ENCODE measurements at regions not wholly inside any gene's neighbourhood (a gene's known extent, or its start where the extent isn't known, plus 50 kb on each side); places are given as distances from the start of the nearest gene placed in this dataset.

DNA sequence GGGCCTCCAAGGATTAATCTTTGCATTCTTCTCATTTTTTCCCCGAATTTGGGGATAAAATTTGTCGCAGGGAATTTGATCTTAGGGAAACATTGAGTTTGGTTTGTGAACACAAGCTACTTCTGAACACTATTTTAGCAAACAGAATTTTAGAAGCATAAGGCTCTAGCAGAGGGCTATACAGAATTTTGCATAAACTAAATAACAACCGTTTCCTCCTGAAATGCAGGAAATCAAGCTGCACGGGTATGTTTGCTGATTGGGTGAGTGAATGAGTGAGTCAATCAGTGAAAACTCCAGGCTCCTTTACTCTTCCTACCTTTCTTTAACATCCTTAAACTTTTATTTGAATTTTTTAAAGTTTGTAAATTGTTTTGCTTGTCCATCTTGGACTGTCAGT lies 81.3 kb upstream of the GNAO1 start:
- intact Hi-C loops (cut with micrococcal nuclease): no loop called here
- DNase-seq: no peak

DNA sequence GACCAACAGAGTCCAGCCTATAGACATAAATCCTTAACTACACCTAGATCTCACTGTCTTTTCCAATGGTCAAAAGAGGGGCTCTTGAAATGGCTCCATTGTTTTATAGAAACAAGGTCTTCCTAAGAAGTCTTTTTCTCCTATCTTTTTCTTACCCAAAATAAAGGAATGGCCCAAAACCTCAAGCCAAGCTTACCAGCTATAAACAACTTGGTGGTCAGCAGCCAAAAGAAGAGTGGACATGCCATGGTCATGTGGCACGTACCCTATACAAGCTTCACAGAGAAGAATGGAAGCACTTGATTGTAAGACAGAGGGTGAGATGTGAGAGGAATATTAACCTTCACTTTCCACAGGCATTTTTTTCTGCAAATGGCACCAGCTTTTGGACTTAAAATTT lies 82.1 kb upstream of the GNAO1 start:
- no peak for DNase-seq
- no peaks in the 10 kb centered on the region for H3K9me3 Mint-ChIP-seq
- no peak overlapping the region for H3K4me3 Mint-ChIP-seq
- ChIA-PET POLR2A (no interaction called here), CTCF (interaction anchor here (1.2 kb wide), 1 partner anchor 95 kb away, joined by 3 read pairs; no protein-coding TSS in a partner anchor)
- no peaks in the 10 kb centered on the region for H3K4me1 Mint-ChIP-seq (ENCODE audit: low read depth)
- H3K27ac Mint-ChIP-seq: no peak overlapping the region
- no peaks in the 10 kb centered on the region for H3K27me3 Mint-ChIP-seq
- intact Hi-C loops (cut with micrococcal nuclease): no loop called here
- no peaks in the 10 kb centered on the region for H3K36me3 Mint-ChIP-seq

More for the DNA sequence above, 81.3 kb upstream of the GNAO1 start:
- H3K36me3 Mint-ChIP-seq: no peaks in the 10 kb centered on the region
- no peaks in the 10 kb centered on the region for H3K9me3 Mint-ChIP-seq
- no peak overlapping the region for H3K27ac Mint-ChIP-seq
- ChIA-PET POLR2A (no interaction called here), CTCF (no interaction called here)
- H3K27me3 Mint-ChIP-seq: no peaks in the 10 kb centered on the region
- no peak overlapping the region for H3K4me3 Mint-ChIP-seq
- H3K4me1 Mint-ChIP-seq (ENCODE audit: low read depth): no peaks in the 10 kb centered on the region

DNA sequence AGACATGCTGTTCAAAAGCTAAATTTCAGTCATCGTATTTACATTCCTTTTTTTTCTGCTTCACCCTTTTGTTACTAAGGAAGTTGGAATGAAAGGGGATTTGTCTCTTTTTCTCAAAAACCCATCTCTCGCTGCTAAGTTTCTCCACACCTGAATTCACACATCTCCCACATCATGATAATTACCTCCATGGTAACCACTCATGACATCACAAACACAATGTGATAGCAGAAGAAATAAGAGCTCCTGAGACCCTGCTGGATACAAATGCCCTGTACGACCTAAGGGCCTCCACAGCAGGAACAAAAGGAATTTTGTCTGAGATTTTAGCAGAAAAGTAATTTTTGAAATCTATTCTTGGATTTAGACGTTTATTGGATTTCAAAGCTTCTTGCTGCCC lies 82.6 kb upstream of the GNAO1 start:
- POLR2A ChIA-PET: no interaction called here
- intact Hi-C loops (cut with micrococcal nuclease): no loop called here
- Mint-ChIP-seq H3K27ac (no peak overlapping the region), H3K4me1 (ENCODE audit: low read depth) (no peaks in the 10 kb centered on the region), H3K27me3 (no peaks in the 10 kb centered on the region), H3K9me3 (no peaks in the 10 kb centered on the region), H3K36me3 (no peaks in the 10 kb centered on the region), H3K4me3 (no peak overlapping the region)
- CTCF ChIA-PET: interaction anchor here (1.2 kb wide), 1 partner anchor 95 kb away, joined by 3 read pairs; no protein-coding TSS in a partner anchor
- DNase-seq: no peak

DNA sequence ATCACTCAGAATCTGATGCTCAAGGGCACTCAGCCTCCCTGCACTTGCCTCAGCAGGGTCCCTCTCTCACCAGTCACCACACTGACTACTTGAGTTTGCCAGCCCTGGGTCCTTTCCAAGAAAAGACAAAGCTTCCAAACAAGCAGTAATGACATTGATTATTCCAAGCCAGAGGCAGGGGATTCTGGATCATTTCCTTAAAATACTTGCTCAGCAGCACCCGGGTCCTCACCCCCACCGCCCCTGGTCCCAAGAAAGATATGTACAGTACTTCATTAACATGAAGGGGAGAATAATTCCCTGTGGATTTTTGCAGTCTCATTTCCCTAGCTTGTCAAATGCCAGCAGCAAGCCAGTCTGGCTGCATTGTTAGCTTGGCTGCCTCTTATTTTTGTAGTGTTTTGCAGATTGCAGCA lies 83.2 kb upstream of the GNAO1 start:
- POLR2A ChIA-PET: no interaction called here
- Mint-ChIP-seq H3K27me3 (no peaks in the 10 kb centered on the region), H3K4me3 (no peak overlapping the region)

DNA sequence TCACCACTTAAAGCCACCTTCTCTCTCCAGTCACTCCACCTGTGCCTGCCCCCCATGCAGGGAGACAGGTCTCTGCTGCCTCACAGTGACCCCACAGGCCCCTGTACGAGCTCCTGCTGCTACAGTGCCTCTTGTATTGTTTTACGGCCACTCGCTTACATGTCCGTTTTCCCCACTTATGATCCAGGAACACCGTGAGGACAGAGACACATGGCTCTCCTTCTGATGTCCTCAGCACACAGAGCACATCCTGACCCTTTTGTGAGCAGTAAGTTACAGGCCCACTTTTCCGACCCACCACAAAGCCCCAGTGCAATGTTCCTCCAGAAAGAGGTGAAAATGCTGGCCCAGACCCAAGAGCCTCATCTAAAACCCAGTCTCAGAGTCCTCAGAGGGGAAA lies 84.8 kb upstream of the GNAO1 start:
- no peak for DNase-seq
- CTCF ChIA-PET: no interaction called here
- no peaks in the 10 kb centered on the region for H3K27me3 Mint-ChIP-seq
- no peaks in the 10 kb centered on the region for H3K4me1 Mint-ChIP-seq (ENCODE audit: low read depth)
- POLR2A ChIA-PET: no interaction called here
- H3K27ac Mint-ChIP-seq: no peak overlapping the region
- H3K9me3 Mint-ChIP-seq: no peaks in the 10 kb centered on the region
- H3K36me3 Mint-ChIP-seq: no peaks in the 10 kb centered on the region
- intact Hi-C loops (cut with micrococcal nuclease): no loop called here
- no peak overlapping the region for H3K4me3 Mint-ChIP-seq

More for the DNA sequence above, 83.2 kb upstream of the GNAO1 start:
- H3K36me3 Mint-ChIP-seq: no peaks in the 10 kb centered on the region
- CTCF ChIA-PET: no interaction called here
- intact Hi-C loops (cut with micrococcal nuclease): no loop called here
- no peak overlapping the region for H3K27ac Mint-ChIP-seq
- no peaks in the 10 kb centered on the region for H3K4me1 Mint-ChIP-seq (ENCODE audit: low read depth)
- no peaks in the 10 kb centered on the region for H3K9me3 Mint-ChIP-seq
- no peak for DNase-seq

DNA sequence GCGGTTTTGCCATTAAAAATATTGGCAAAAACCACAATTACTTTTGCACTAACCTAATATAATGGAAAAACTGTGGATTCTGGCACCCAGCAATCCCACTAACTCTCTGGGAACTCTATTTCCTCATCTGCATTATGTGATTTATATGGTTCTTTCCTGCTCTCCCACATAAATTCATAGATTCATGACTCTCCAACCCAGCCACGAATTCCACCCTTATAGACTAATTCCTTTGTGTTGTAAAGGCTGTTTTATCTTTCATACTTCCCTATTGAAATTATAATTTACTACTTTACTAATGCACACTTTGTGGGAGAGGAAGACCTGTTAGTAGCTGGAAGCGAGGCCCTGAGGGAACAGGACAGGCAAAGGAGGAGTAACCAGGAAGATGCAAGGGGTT lies 88.4 kb upstream of the GNAO1 start:
- Mint-ChIP-seq H3K9me3 (no peaks in the 10 kb centered on the region), H3K36me3 (no peaks in the 10 kb centered on the region), H3K27me3 (no peaks in the 10 kb centered on the region), H3K4me1 (ENCODE audit: low read depth) (no peaks in the 10 kb centered on the region), H3K4me3 (no peak overlapping the region), H3K27ac (no peak overlapping the region)
- intact Hi-C loops (cut with micrococcal nuclease): no loop called here
- POLR2A ChIA-PET: no interaction called here
- CTCF ChIA-PET: no interaction called here
- no peak for DNase-seq

DNA sequence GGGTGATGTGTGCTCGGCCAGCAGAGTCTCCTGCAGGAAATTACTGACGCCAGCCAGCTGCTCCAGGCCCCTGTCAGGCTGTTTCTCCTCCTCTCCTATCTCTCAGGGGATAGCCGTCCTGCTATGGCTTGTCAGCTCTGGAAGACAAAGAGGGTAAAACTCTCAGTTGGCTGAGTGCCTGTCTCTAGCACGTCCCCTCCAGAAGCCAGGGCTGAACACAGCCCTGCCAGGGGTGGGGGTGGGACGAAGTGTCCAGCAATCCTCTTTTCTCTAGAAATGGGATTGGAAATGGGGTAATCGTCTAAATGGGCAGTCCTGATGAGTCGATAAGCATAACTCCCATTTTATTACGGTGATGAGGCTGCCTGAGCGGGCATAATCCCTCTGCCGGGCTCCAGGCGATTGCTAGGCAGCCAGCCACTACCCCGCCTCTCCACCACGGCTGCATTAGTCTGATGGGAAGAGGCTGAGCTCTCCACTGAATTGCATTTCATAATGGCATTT lies 89.1 kb upstream of the GNAO1 start:
- no peaks in the 10 kb centered on the region for H3K27me3 Mint-ChIP-seq

DNA sequence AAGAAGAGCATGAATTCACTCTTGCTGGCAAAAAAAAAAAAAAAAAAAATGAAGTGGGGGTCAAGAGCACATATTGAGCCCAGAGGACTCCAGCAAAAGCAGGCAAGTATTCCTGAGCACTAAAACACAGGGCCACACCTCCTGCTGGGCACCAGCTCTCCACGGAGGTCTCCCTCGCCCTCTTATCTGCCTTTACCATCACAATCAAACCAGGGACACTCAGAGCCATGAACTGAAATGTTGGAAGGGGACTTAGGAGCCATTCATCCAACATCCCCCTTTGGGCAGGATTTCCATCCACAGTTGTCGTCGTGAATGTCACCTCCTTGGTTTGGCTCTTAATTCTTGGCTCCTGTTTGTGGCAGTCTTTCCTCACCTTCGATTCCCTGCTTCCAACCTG lies 89.8 kb upstream of the GNAO1 start:
- Mint-ChIP-seq H3K9me3 (no peaks in the 10 kb centered on the region), H3K4me1 (ENCODE audit: low read depth) (no peaks in the 10 kb centered on the region), H3K4me3 (no peak overlapping the region), H3K36me3 (no peaks in the 10 kb centered on the region), H3K27ac (no peak overlapping the region), H3K27me3 (no peaks in the 10 kb centered on the region)
- ChIA-PET CTCF (no interaction called here), POLR2A (no interaction called here)
- intact Hi-C loops (cut with micrococcal nuclease): no loop called here
- no peak for DNase-seq

More for the DNA sequence above, 89.1 kb upstream of the GNAO1 start:
- ChIA-PET CTCF (no interaction called here), POLR2A (no interaction called here)
- H3K27ac Mint-ChIP-seq: no peak overlapping the region
- intact Hi-C loops (cut with micrococcal nuclease): no loop called here
- H3K36me3 Mint-ChIP-seq: no peaks in the 10 kb centered on the region
- DNase-seq: no peak
- H3K4me3 Mint-ChIP-seq: no peak overlapping the region
- H3K4me1 Mint-ChIP-seq (ENCODE audit: low read depth): no peaks in the 10 kb centered on the region
- no peaks in the 10 kb centered on the region for H3K9me3 Mint-ChIP-seq

DNA sequence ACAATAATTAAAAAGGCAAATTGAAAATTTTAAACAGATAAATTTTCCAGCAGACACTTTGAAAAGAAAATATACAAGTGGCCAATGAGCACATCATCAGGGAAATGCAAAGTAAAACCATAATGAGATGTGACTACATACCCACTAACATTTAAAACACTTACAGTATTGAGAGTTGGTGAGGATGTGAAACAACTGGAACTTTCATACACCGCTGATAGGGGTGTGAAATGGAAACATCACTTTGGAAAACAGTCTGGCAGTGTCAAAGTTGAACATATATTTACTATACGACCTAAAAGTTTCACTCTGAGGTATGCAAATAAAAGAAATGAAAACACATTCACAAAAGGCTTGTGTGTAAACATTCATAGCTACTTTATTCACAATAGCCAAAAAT lies 94.0 kb upstream of the GNAO1 start:
- H3K27ac Mint-ChIP-seq: no peak overlapping the region
- DNase-seq: no peak
- no peaks in the 10 kb centered on the region for H3K36me3 Mint-ChIP-seq
- intact Hi-C loops (cut with micrococcal nuclease): no loop called here
- ChIA-PET POLR2A (interaction anchor here (0.6 kb wide), 1 partner anchor 1715 kb away, joined by 4 read pairs; no protein-coding TSS in a partner anchor), CTCF (no interaction called here)
- H3K4me1 Mint-ChIP-seq (ENCODE audit: low read depth): no peaks in the 10 kb centered on the region
- H3K9me3 Mint-ChIP-seq: no peaks in the 10 kb centered on the region
- H3K27me3 Mint-ChIP-seq: no peaks in the 10 kb centered on the region
- H3K4me3 Mint-ChIP-seq: no peak overlapping the region

DNA sequence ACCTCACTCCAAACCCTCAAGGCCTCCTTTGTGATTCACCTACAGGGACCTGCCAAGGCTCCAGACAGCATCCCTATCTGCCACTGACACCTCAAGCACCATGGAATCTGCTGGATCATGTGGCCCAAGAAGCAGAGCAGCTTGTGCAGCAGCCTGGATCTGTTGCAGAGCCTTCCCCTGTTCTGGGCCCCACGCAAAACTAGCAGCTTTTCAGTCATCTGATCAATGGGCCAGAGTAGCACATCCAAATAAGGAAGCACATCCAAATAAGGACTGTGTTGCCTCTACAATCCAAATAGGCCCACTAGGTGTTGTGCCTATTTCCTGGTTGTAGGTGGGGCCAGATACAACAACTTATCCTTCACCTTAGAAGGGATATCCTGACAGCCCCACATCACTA lies 97.1 kb upstream of the GNAO1 start:
- no peak for DNase-seq
- ChIA-PET POLR2A (no interaction called here), CTCF (interaction anchor here (1.0 kb wide), 1 partner anchor 224 kb away, joined by 3 read pairs; no protein-coding TSS in a partner anchor)
- intact Hi-C loops (cut with micrococcal nuclease): no loop called here
- Mint-ChIP-seq H3K27ac (no peak overlapping the region), H3K4me3 (no peak overlapping the region), H3K36me3 (no peaks in the 10 kb centered on the region), H3K9me3 (no peaks in the 10 kb centered on the region), H3K27me3 (no peaks in the 10 kb centered on the region), H3K4me1 (ENCODE audit: low read depth) (no peaks in the 10 kb centered on the region)

DNA sequence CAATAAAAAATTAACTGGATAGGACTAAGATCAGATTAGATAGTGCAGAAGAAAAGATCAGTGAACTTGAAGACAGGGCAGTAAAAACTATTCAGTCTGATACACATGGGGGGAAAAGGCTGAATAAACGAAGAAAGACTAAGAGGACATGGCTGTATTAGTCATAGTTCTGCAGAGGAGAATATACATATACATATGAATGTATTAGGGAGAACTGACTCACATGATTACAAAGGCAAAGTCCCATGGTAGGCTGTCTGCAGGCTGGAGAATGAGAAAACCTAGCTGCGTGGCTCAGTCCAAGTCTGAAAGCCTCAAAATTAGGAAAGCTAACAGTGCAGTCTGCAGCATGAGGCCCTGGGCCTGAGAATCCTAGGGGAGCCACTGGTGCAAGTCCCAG lies 98.2 kb upstream of the GNAO1 start:
- CTCF ChIA-PET: interaction anchor here (1.2 to 1.6 kb wide), 2 partner anchors 110 to 225 kb away, joined by 3 to 5 read pairs; no protein-coding TSS in a partner anchor
- no peaks in the 10 kb centered on the region for H3K4me1 Mint-ChIP-seq (ENCODE audit: low read depth)
- no peak overlapping the region for H3K27ac Mint-ChIP-seq
- no peak overlapping the region for H3K4me3 Mint-ChIP-seq
- H3K36me3 Mint-ChIP-seq: no peaks in the 10 kb centered on the region
- POLR2A ChIA-PET: no interaction called here
- no peak for DNase-seq
- no peaks in the 10 kb centered on the region for H3K27me3 Mint-ChIP-seq
- intact Hi-C loops (cut with micrococcal nuclease): no loop called here
- no peaks in the 10 kb centered on the region for H3K9me3 Mint-ChIP-seq

DNA sequence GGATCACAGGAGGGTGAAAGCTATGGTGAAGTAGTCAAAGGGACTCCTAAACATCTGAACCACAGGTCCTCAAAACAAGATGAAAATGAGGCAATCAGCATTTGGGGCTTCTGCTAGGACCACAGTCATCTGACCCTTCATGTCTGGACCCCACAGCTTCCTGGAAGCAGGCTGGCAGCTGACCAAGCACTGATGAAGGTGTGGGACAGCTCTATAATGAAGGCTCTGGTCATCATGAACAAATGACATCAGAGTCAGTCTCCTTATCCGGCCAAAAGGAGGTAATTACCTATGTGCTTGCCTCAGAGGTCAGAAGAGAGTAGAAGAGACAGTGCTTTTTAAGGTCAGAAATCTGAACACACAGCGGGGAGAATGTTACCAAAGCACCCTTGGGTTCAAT lies 101.2 kb upstream of the GNAO1 start:
- Mint-ChIP-seq H3K27me3 (peaks cover 2% of the 10 kb centered on the region), H3K27ac (no peak overlapping the region), H3K4me3 (no peak overlapping the region), H3K36me3 (no peaks in the 10 kb centered on the region), H3K9me3 (no peaks in the 10 kb centered on the region), H3K4me1 (ENCODE audit: low read depth) (no peaks in the 10 kb centered on the region)
- ChIA-PET POLR2A (no interaction called here), CTCF (no interaction called here)
- no peak for DNase-seq
- intact Hi-C loops (cut with micrococcal nuclease): no loop called here

DNA sequence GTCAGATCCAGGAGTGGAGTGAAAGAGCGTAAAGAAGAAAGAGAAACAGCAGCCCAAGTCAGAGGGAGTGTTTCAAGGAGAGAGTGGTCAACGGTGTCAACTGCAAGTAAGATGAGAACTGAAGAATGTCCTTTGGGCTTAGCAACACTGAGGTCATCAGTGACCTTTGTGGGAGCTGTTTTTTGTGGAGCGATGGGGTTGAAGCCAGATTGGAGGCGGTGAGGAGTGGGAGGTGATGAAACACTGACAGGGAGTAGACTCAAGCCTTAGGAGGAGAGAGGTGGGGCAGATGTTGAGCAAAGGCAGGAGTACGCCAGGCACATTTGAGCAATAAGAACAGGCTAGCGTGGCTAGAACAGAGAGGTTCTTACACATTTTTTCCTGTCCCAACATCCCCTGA lies 103.7 kb upstream of the GNAO1 start:
- Mint-ChIP-seq H3K4me1 (ENCODE audit: low read depth) (no peaks in the 10 kb centered on the region), H3K9me3 (no peaks in the 10 kb centered on the region), H3K36me3 (no peaks in the 10 kb centered on the region), H3K4me3 (no peak overlapping the region), H3K27ac (no peak overlapping the region), H3K27me3 (peaks cover 4% of the 10 kb centered on the region)
- intact Hi-C loops (cut with micrococcal nuclease): no loop called here
- CTCF ChIA-PET: interaction anchor here (1.3 kb wide), 1 partner anchor 20 kb away, joined by 3 read pairs; no protein-coding TSS in a partner anchor
- DNase-seq: no peak
- POLR2A ChIA-PET: no interaction called here
